Hepatic stellate cell (primary cell): ENCODE measurements at regions not wholly inside any gene's neighbourhood (a gene's known extent, or its start where the extent isn't known, plus 50 kb on each side); places are given as distances from the start of the nearest gene placed in this dataset.

Experiments
- DNase-seq: peaks from one replicate; pipeline ENCODE4 v3.0.0; 2011; ENCODE audit warnings: low spot score

- no peak for DNase-seq
Observed at GRCh38 chr10:47077941-47078340, 166.7 kb downstream of the PTPN20 start.

- no peak for DNase-seq
Observed at GRCh38 chr10:47078393-47079203, 167.4 kb downstream of the PTPN20 start.

- no peak for DNase-seq
Observed at GRCh38 chr10:47079204-47079580, 168.0 kb downstream of the PTPN20 start.

- DNase-seq, result no peak
Observed at GRCh38 chr10:47081264-47081663, 170.0 kb downstream of the PTPN20 start.

- no peak for DNase-seq
Observed at GRCh38 chr10:47082055-47082784, 171.0 kb downstream of the PTPN20 start.

- DNase-seq, result no peak
Observed at GRCh38 chr10:47087667-47088066, 176.4 kb downstream of the PTPN20 start.

GRCh38 chr10:47088656-47089354 is 177.6 kb downstream of the PTPN20 start:
- DNase-seq, result no peak

GRCh38 chr10:47090042-47090441 is 178.8 kb downstream of the PTPN20 start:
- no peak for DNase-seq

GRCh38 chr10:47090903-47091302 is 179.7 kb downstream of the PTPN20 start:
- DNase-seq, result no peak

- DNase-seq, result no peak
Observed at GRCh38 chr10:47091421-47091820, 180.2 kb downstream of the PTPN20 start.

- DNase-seq, result no peak
Observed at GRCh38 chr10:47092376-47092775, 181.1 kb downstream of the PTPN20 start.

GRCh38 chr10:47092831-47093230 is 181.6 kb downstream of the PTPN20 start:
- DNase-seq, result no peak

- no peak for DNase-seq
Observed at GRCh38 chr10:47094126-47094525, 182.9 kb downstream of the PTPN20 start.

GRCh38 chr10:47094636-47095035 is 183.4 kb downstream of the PTPN20 start:
- DNase-seq, result no peak

- no peak for DNase-seq
Observed at GRCh38 chr10:47095211-47095610, 184.0 kb downstream of the PTPN20 start.

- no peak for DNase-seq
Observed at GRCh38 chr10:47095848-47096612, 184.8 kb downstream of the PTPN20 start.

- no peak for DNase-seq
Observed at GRCh38 chr10:47098238-47098637, 187.0 kb downstream of the PTPN20 start.

GRCh38 chr10:47098964-47099363 is 187.7 kb downstream of the PTPN20 start:
- no peak for DNase-seq

- DNase-seq, result no peak
Observed at GRCh38 chr10:47099474-47099873, 188.2 kb downstream of the PTPN20 start.

- no peak for DNase-seq
Observed at GRCh38 chr10:47101196-47101595, 190.0 kb downstream of the PTPN20 start.

GRCh38 chr10:47101807-47102206 is 190.6 kb downstream of the PTPN20 start:
- no peak for DNase-seq

GRCh38 chr10:47104151-47104605 is 192.9 kb downstream of the PTPN20 start:
- DNase-seq, result peak; percentile 15
